CD4-positive, alpha-beta T cell (primary cell): ENCODE measurements at regions not wholly inside any gene's neighbourhood (a gene's known extent, or its start where the extent isn't known, plus 50 kb on each side); places are given as distances from the start of the nearest gene placed in this dataset.

Experiments
- ATAC-seq: fragments of 200-7000 bp; cut with Tn5 transposase; one replicate; pipeline ENCODE4 v1.10.0; 2022; ENCODE audit warnings: mild to moderate bottlenecking; ENCODE audit not compliant: poor library complexity
- CTCF ChIA-PET: fragments of 350-600 bp; sonication (Branson Sonifier 250); formaldehyde crosslinking; loops from one replicate; lab custom pipeline; 2021; ENCODE audit warnings: antibody characterized with exemption, inconsistent platforms; lab: Charles Lee
- POLR2A ChIA-PET: fragments of 350-600 bp; sonication (Branson Sonifier 250); formaldehyde crosslinking; loops from one replicate; lab custom pipeline; 2021; ENCODE audit warnings: antibody characterized with exemption, inconsistent platforms; lab: Charles Lee
- DNase-seq, 14 experiments: peaks; one replicate each; pipeline ENCODE4 v3.0.0-alpha.2; 2013 to 2020; ENCODE audit warnings: mixed read lengths in 2 of 14
- H3K27ac ChIP-seq, 2 donors: one replicate each; pipeline versions ENCODE4 v1.5.1 to v1.7.0; 2013; ENCODE audit warnings: low read length in 2 of 2, low read depth in 1 of 2, mild to moderate bottlenecking in 1 of 2
- H3K27me3 ChIP-seq, 2 experiments: 1 replicate in 1 of 2; 2 replicates in 1 of 2; pipeline versions ENCODE4 v1.6.1 to v1.7.0; 2013; ENCODE audit warnings: low read length in 2 of 2, control low read depth in 1 of 2, mild to moderate bottlenecking in 1 of 2, moderate library complexity in 1 of 2; ENCODE audit not compliant: insufficient read depth in 2 of 2, control insufficient read depth in 1 of 2
- H3K36me3 ChIP-seq: one replicate; pipeline ENCODE4 v1.6.1; 2013; ENCODE audit warnings: low read length, control low read depth; ENCODE audit not compliant: insufficient read depth
- H3K4me1 ChIP-seq: one replicate; pipeline ENCODE4 v1.6.1; 2013; ENCODE audit warnings: low read length, control low read depth; ENCODE audit not compliant: insufficient read depth
- H3K4me3 ChIP-seq: one replicate; pipeline ENCODE4 v1.5.1; 2013; ENCODE audit warnings: mild to moderate bottlenecking, low read length, moderate library complexity
- H3K9me3 ChIP-seq, 2 experiments: 1 replicate in 1 of 2; 2 replicates in 1 of 2; pipeline versions ENCODE4 v1.6.1 to v1.7.0; 2013; ENCODE audit warnings: low read length in 2 of 2, mild to moderate bottlenecking in 2 of 2, control low read depth in 1 of 2, moderate library complexity in 1 of 2; ENCODE audit not compliant: control insufficient read depth in 1 of 2, insufficient read depth in 1 of 2
- H3K27ac Mint-ChIP-seq: one replicate; pipeline ENCODE4 v1.8.0; 2020; ENCODE audit warnings: mixed read lengths
- H3K27me3 Mint-ChIP-seq: one replicate; pipeline ENCODE4 v1.8.0; 2021; ENCODE audit warnings: mixed read lengths
- H3K36me3 Mint-ChIP-seq: one replicate; pipeline ENCODE4 v1.8.0; 2021; ENCODE audit warnings: low read depth, mixed read lengths
- H3K4me1 Mint-ChIP-seq: one replicate; pipeline ENCODE4 v1.8.0; 2021; ENCODE audit warnings: low read depth, mixed read lengths
- H3K4me3 Mint-ChIP-seq: one replicate; pipeline ENCODE4 v1.8.0; 2020; ENCODE audit warnings: mild to moderate bottlenecking, mixed read lengths
- H3K9me3 Mint-ChIP-seq: one replicate; pipeline ENCODE4 v1.8.0; 2020; ENCODE audit warnings: mixed read lengths
- intact Hi-C, 2 experiments: fragments of 100-400 bp; cut with DNase I in 1 of 2; cut with micrococcal nuclease in 1 of 2; formaldehyde crosslinking; loops; one replicate each; pipeline versions ENCODE4 v1.15.1 to v1.9.0; 2023 to 2025; cut with DNase I, micrococcal nuclease
- TF ChIP-seq, protein P1 (sequence below): fragments of 200-600 bp; IDR thresholded peaks from one replicate; pipeline ENCODE4 v1.8.0; 2022; ENCODE audit warnings: antibody characterized with exemption, mild to moderate bottlenecking

DNA sequence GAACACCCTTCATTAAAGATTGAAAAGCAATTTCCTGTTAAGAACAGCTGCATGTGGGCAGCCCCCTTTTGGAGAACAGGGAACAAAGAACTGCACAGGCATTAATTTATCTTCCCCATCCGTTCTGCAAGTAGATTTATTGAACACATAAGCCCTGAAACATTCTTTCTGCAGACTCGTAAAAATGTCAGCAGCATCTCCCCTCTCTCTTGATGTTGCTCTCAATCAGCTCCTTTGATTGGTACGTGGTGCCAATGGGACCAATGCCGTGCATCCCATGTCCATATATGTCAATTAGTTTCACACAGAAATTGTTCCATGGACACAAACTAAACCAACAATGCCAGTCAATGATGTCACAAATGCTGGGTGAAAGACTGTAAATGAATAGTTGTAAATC, 228.5 kb upstream of the RASGEF1B start:
- CTCF ChIA-PET, result interaction anchor here (1.2 kb wide), 1 partner anchor 12 kb away, joined by 3 read pairs; no protein-coding TSS in a partner anchor
- intact Hi-C loops, result no loop called here

DNA sequence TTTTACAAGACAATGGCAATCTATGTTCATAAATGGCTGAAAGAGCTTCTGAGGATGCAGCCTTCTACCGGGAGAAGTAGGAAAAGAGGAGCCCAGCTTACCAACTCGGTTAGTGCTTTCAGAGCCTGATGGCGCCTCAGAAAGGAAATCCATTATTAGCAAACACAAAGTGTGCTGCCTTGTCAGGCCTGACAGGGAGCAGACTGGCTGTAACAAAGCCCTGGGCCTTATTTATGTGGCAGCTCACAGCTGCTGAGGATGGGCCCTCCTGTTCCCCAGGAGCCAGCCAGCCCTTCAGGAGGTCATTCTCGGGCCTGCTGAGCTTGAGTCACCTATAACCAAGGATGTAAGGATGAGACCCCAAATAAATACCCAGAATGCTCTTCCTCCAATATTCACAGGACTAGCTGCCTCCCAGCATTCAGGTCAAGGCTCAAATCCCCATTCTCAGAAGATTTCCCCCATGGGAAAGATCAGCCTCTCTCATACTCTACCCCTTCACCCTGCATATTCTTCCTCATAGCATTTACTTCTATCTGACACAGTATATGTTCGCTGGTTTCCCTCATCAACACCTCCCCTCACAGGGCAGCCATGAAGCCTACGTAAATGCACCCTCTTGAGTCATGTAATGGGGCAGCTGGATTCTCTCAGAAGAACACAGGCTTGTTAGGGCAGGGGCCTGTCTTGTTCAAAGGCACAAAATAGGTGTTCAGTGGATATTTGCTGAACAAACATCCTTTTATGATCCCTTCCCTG, 227.0 kb upstream of the RASGEF1B start:
- TF ChIP-seq, protein P1, sequence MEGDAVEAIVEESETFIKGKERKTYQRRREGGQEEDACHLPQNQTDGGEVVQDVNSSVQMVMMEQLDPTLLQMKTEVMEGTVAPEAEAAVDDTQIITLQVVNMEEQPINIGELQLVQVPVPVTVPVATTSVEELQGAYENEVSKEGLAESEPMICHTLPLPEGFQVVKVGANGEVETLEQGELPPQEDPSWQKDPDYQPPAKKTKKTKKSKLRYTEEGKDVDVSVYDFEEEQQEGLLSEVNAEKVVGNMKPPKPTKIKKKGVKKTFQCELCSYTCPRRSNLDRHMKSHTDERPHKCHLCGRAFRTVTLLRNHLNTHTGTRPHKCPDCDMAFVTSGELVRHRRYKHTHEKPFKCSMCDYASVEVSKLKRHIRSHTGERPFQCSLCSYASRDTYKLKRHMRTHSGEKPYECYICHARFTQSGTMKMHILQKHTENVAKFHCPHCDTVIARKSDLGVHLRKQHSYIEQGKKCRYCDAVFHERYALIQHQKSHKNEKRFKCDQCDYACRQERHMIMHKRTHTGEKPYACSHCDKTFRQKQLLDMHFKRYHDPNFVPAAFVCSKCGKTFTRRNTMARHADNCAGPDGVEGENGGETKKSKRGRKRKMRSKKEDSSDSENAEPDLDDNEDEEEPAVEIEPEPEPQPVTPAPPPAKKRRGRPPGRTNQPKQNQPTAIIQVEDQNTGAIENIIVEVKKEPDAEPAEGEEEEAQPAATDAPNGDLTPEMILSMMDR, result no peak
- no peaks in the 10 kb centered on the region for H3K4me1 ChIP-seq
- ATAC-seq (no peak), DNase-seq (no peak)
- ChIA-PET CTCF (interaction anchor here (1.0 kb wide), 1 partner anchor 12 kb away, joined by 3 read pairs; no protein-coding TSS in a partner anchor), POLR2A (no interaction called here)
- H3K9me3 ChIP-seq, result no peaks in the 10 kb centered on the region
- intact Hi-C loops, result no loop called here
- no peak overlapping the region for H3K27ac ChIP-seq
- no peak overlapping the region for H3K4me3 ChIP-seq
- Mint-ChIP-seq H3K27me3 (no peaks in the 10 kb centered on the region), H3K9me3 (no peaks in the 10 kb centered on the region), H3K4me3 (no peak overlapping the region), H3K36me3 (no peaks in the 10 kb centered on the region), H3K27ac (no peak overlapping the region), H3K4me1 (no peaks in the 10 kb centered on the region)
- H3K27me3 ChIP-seq, result no peaks in the 10 kb centered on the region
- H3K36me3 ChIP-seq, result no peaks in the 10 kb centered on the region

More for the DNA sequence above, 228.5 kb upstream of the RASGEF1B start:
- Histone ChIP-seq H3K4me3 (no peak overlapping the region), H3K9me3 (no peaks in the 10 kb centered on the region), H3K4me1 (no peaks in the 10 kb centered on the region), H3K36me3 (no peaks in the 10 kb centered on the region), H3K27ac (no peak overlapping the region), H3K27me3 (no peaks in the 10 kb centered on the region)
- no peaks in the 10 kb centered on the region for H3K4me1 Mint-ChIP-seq
- H3K27ac Mint-ChIP-seq, result no peak overlapping the region
- TF ChIP-seq, protein P1, result no peak
- no peak overlapping the region for H3K4me3 Mint-ChIP-seq
- no peak for ATAC-seq
- DNase-seq, result no peak
- H3K36me3 Mint-ChIP-seq, result no peaks in the 10 kb centered on the region
- POLR2A ChIA-PET, result interaction anchor here (1.0 kb wide), 1 partner anchor 11 kb away, joined by 3 read pairs; no protein-coding TSS in a partner anchor
- H3K9me3 Mint-ChIP-seq, result no peaks in the 10 kb centered on the region
- no peaks in the 10 kb centered on the region for H3K27me3 Mint-ChIP-seq

DNA sequence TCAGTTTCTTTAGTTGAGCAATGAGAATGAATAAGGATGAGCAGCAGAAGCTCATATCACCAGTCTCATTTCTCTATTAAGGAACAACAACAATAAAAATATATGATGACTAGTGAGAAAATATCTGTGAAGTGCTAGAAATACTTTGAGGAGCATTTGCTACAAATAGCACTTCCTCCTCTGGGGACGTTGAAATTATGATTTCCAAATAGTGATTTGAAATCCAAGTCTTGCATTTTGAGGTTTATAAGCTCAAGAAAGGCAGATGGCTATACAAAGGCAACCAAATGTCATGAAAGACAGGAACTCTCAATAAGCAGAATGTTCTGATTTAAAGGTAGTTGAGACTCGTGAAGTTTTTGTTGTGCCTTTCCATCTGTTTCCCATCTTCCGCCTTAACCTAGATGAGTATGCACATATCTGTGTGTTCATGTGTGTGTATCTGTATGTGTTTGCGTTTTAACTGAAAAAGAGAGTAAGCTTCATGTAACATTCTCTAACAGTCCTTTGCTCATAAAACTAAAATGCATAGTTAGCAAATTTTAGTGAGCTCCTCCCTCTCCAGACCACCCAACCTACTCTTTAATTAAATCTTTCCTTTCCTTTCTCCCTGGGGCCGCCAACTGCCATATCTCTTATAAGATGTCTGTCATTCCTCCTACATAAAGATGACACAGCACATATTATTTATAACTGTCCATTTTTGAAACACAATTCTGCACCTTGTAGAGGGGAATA, 222.6 kb upstream of the RASGEF1B start:
- Mint-ChIP-seq H3K27me3 (no peaks in the 10 kb centered on the region), H3K36me3 (no peaks in the 10 kb centered on the region), H3K27ac (no peak overlapping the region), H3K4me1 (no peaks in the 10 kb centered on the region), H3K4me3 (no peak overlapping the region), H3K9me3 (no peaks in the 10 kb centered on the region)
- ChIA-PET POLR2A (no interaction called here), CTCF (no interaction called here)
- H3K27ac ChIP-seq, result no peak overlapping the region
- no peak for ATAC-seq
- no peak for DNase-seq
- no peak overlapping the region for H3K4me3 ChIP-seq
- H3K4me1 ChIP-seq, result no peaks in the 10 kb centered on the region
- TF ChIP-seq, protein P1, result no peak
- no peaks in the 10 kb centered on the region for H3K36me3 ChIP-seq
- no peaks in the 10 kb centered on the region for H3K27me3 ChIP-seq
- intact Hi-C loops, result no loop called here
- no peaks in the 10 kb centered on the region for H3K9me3 ChIP-seq
